PC-9 (cell line): ENCODE measurements at regions not wholly inside any gene's neighbourhood (a gene's known extent, or its start where the extent isn't known, plus 50 kb on each side); places are given as distances from the start of the nearest gene placed in this dataset.

Experiments used
- EZH2 ChIP-seq: fragments of 200-600 bp; sonication (generic); IDR thresholded peaks from 2 replicates; pipeline ENCODE4 v1.8.0; 2017; ENCODE audit warnings: antibody characterized with exemption, low read depth
- TF ChIP-seq, protein P1 (sequence below): fragments of 200-600 bp; sonication (generic); conservative IDR thresholded peaks from 2 replicates; pipeline ENCODE4 v1.6.1; 2017; ENCODE audit warnings: mixed run types, antibody characterized with exemption, mild to moderate bottlenecking, moderate library complexity

DNA sequence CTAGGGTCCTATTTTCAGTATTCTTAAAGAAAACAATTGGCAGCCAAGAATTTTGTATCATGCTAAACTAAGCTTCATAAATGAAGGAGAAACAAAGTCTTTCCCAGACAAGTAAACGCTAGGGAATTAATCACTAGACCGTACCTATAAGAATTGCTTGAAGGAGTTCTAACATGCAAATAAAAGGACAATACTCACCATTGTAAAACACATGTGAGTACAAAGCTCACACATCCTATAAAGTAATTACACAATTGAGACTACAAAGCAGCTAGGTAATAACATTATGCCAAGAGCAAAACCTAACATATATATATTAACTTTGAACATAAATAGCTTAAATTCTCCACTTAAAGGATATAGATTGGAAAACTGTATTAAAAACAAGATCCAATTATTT is 147.4 kb downstream of the FAM83B start:
- TF ChIP-seq, protein P1, sequence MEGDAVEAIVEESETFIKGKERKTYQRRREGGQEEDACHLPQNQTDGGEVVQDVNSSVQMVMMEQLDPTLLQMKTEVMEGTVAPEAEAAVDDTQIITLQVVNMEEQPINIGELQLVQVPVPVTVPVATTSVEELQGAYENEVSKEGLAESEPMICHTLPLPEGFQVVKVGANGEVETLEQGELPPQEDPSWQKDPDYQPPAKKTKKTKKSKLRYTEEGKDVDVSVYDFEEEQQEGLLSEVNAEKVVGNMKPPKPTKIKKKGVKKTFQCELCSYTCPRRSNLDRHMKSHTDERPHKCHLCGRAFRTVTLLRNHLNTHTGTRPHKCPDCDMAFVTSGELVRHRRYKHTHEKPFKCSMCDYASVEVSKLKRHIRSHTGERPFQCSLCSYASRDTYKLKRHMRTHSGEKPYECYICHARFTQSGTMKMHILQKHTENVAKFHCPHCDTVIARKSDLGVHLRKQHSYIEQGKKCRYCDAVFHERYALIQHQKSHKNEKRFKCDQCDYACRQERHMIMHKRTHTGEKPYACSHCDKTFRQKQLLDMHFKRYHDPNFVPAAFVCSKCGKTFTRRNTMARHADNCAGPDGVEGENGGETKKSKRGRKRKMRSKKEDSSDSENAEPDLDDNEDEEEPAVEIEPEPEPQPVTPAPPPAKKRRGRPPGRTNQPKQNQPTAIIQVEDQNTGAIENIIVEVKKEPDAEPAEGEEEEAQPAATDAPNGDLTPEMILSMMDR = no peak
- TF ChIP-seq EZH2 = no peak
